ENCODE measurements at regions not wholly inside any gene's neighbourhood (a gene's known extent, or its start where the extent isn't known, plus 50 kb on each side); places are given as distances from the start of the nearest gene placed in this dataset.
"Not testable (repeated sequence)": the region's sequence is repeated elsewhere in the genome, so short reads cannot be mapped to it uniquely, and the experiment has no call there.

- TF ChIP-seq ZNF624 (tag by site-specific recombination; IDR thresholded peaks at IDR 0.05) (no peak), SP2 (tag by site-specific recombination; IDR thresholded peaks at IDR 0.05) (no peak), ZNF510 (tag by site-specific recombination; IDR thresholded peaks at IDR 0.05; ENCODE audit: insufficient replicate concordance) (no peak), YY1 (tag by site-specific recombination; IDR thresholded peaks at IDR 0.05) (no peak), YY2 (tag by site-specific recombination; IDR thresholded peaks at IDR 0.05) (no peak)
- TF ChIP-seq, protein P1, sequence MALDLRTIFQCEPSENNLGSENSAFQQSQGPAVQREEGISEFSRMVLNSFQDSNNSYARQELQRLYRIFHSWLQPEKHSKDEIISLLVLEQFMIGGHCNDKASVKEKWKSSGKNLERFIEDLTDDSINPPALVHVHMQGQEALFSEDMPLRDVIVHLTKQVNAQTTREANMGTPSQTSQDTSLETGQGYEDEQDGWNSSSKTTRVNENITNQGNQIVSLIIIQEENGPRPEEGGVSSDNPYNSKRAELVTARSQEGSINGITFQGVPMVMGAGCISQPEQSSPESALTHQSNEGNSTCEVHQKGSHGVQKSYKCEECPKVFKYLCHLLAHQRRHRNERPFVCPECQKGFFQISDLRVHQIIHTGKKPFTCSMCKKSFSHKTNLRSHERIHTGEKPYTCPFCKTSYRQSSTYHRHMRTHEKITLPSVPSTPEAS (tag by site-specific recombination; IDR thresholded peaks at IDR 0.05): no peak
- TF ChIP-seq, protein P2, sequence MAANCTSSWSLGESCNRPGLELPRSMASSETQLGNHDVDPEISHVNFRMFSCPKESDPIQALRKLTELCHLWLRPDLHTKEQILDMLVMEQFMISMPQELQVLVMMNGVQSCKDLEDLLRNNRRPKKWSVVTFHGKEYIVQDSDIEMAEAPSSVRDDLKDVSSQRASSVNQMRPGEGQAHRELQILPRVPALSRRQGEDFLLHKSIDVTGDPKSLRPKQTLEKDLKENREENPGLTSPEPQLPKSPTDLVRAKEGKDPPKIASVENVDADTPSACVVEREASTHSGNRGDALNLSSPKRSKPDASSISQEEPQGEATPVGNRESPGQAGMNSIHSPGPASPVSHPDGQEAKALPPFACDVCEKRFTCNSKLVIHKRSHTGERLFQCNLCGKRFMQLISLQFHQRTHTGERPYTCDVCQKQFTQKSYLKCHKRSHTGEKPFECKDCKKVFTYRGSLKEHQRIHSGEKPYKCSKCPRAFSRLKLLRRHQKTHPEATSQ (tag by site-specific recombination; IDR thresholded peaks at IDR 0.05): no peak
Observed at GRCh38 chr4:175091649-175092048, 173.5 kb downstream of the ADAM29 start (continued).

DNA sequence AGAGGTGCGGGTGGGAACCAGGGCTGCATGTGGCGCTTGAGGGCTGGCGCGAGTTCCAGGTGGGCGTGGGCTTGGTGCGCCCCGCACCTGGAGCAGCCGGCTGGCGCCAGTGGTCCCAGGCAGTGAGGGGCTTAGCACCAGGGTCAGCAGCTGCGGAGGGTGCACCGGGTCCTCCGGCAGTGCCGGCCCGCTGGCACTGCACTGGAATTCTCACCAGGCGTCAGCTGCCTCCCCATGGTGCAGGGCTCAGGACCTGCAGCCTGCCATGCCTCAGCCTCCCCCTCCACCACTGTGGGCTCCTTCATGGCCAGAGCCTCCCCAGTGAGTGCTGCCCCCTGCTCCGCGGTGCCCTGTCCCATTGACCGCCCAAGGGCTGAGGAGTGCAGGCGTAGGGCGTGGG, 174.0 kb downstream of the ADAM29 start:
- POLR2A ChIA-PET: no interaction called here
- no peak overlapping the region for H3K27ac ChIP-seq (ENCODE audit: extremely low read depth, low read depth, low read length)
- no peak overlapping the region for H3K4me3 ChIP-seq (ENCODE audit: low read depth, low read length)
- H3K36me3 ChIP-seq (ENCODE audit: control insufficient read depth in 2 of 2, insufficient read depth in 1 of 2, low read length in 2 of 2): no peaks in the 10 kb centered on the region
- TF ChIP-seq ZSCAN18 (tag by site-specific recombination; IDR thresholded peaks at IDR 0.05) (no peak), ZNF558 (tag by site-specific recombination; IDR thresholded peaks at IDR 0.05) (no peak), SP2 (tag by site-specific recombination; IDR thresholded peaks at IDR 0.05) (no peak), ZNF623 (tag by site-specific recombination; IDR thresholded peaks at IDR 0.05) (no peak), YY2 (tag by site-specific recombination; IDR thresholded peaks at IDR 0.05) (no peak), ZNF571 (tag by site-specific recombination; IDR thresholded peaks at IDR 0.05) (no peak), ZNF221 (tag by site-specific recombination; IDR thresholded peaks at IDR 0.05; ENCODE audit: borderline replicate concordance) (no peak), ZBTB26 (tag by site-specific recombination; optimal IDR thresholded peaks at IDR 0.05) (no peak), ZNF707 (tag by site-specific recombination; IDR thresholded peaks at IDR 0.05) (no peak), ZNF510 (tag by site-specific recombination; IDR thresholded peaks at IDR 0.05; ENCODE audit: insufficient replicate concordance) (no peak), ZNF239 (tag by site-specific recombination; IDR thresholded peaks at IDR 0.05) (no peak), REPIN1 (tag by site-specific recombination; IDR thresholded peaks at IDR 0.05; ENCODE audit: low read depth) (no peak)
- TF ChIP-seq, protein P3, sequence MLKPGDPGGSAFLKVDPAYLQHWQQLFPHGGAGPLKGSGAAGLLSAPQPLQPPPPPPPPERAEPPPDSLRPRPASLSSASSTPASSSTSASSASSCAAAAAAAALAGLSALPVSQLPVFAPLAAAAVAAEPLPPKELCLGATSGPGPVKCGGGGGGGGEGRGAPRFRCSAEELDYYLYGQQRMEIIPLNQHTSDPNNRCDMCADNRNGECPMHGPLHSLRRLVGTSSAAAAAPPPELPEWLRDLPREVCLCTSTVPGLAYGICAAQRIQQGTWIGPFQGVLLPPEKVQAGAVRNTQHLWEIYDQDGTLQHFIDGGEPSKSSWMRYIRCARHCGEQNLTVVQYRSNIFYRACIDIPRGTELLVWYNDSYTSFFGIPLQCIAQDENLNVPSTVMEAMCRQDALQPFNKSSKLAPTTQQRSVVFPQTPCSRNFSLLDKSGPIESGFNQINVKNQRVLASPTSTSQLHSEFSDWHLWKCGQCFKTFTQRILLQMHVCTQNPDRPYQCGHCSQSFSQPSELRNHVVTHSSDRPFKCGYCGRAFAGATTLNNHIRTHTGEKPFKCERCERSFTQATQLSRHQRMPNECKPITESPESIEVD (tag by site-specific recombination; IDR thresholded peaks at IDR 0.05): no peak
- H3K4me1 ChIP-seq (ENCODE audit: control insufficient read depth, insufficient read depth, low read length): no peaks in the 10 kb centered on the region
- H3K9me3 ChIP-seq (ENCODE audit: control insufficient read depth, insufficient read depth, low read depth, low read length): no peaks in the 10 kb centered on the region
- CTCF ChIA-PET: no interaction called here

- CTCF ChIA-PET: interaction anchor here (0.6 kb wide), 1 partner anchor 64 kb away, joined by 4 read pairs; no protein-coding TSS in a partner anchor
- H3K27ac ChIP-seq (ENCODE audit: extremely low read depth, low read depth, low read length); H3K9me3 ChIP-seq (ENCODE audit: control insufficient read depth, insufficient read depth, low read depth, low read length); H3K4me3 ChIP-seq (ENCODE audit: low read depth, low read length); H3K36me3 ChIP-seq (ENCODE audit: control insufficient read depth in 2 of 2, insufficient read depth in 1 of 2, low read length in 2 of 2); H3K4me1 ChIP-seq (ENCODE audit: control insufficient read depth, insufficient read depth, low read length); POLR2A ChIA-PET: not testable (repeated sequence)
Observed at GRCh38 chr4:175093055-175093454, 174.9 kb downstream of the ADAM29 start.

Measured in HEK293 (cell line).